Cerebellar nuclear complex (tissue), 1 donor: ENCODE measurements at regions not wholly inside any gene's neighbourhood (a gene's known extent, or its start where the extent isn't known, plus 50 kb on each side); places are given as distances from the start of the nearest gene placed in this dataset.

ENCODE experiments used
- DNase-seq, 2 experiments: peaks; one replicate each; lab custom pipeline; 2025; lab: John Stamatoyannopoulos, UW

- no peak for DNase-seq
Observed at GRCh38 chr11:92536883-92537282, 312.3 kb downstream of the FAT3 start.

GRCh38 chr11:92540096-92540495 lies 315.5 kb downstream of the FAT3 start:
- DNase-seq, result no peak

- no peak for DNase-seq
Observed at GRCh38 chr11:92545906-92546471, 321.4 kb downstream of the FAT3 start.

- DNase-seq, result no peak
Observed at GRCh38 chr11:92546603-92547002, 322.0 kb downstream of the FAT3 start.

- no peak for DNase-seq
Observed at GRCh38 chr11:92550411-92550810, 325.8 kb downstream of the FAT3 start.

GRCh38 chr11:92550871-92551270 lies 326.3 kb downstream of the FAT3 start:
- no peak for DNase-seq

GRCh38 chr11:92552942-92553341 lies 328.3 kb downstream of the FAT3 start:
- no peak for DNase-seq

- DNase-seq, result no peak
Observed at GRCh38 chr11:92554688-92555087, 330.1 kb downstream of the FAT3 start.

GRCh38 chr11:92556431-92556830 lies 331.8 kb downstream of the FAT3 start:
- no peak for DNase-seq

- DNase-seq, result no peak
Observed at GRCh38 chr11:92557879-92558278, 333.3 kb downstream of the FAT3 start.

- DNase-seq, result no peak
Observed at GRCh38 chr11:92558323-92558722, 333.7 kb downstream of the FAT3 start.

- no peak for DNase-seq
Observed at GRCh38 chr11:92569726-92570125, 345.1 kb downstream of the FAT3 start.

GRCh38 chr11:92572559-92572958 lies 347.9 kb downstream of the FAT3 start:
- DNase-seq, result no peak

GRCh38 chr11:92576315-92576714 lies 351.7 kb downstream of the FAT3 start:
- DNase-seq, result no peak

GRCh38 chr11:92580908-92581307 lies 356.3 kb downstream of the FAT3 start:
- DNase-seq, result no peak

- DNase-seq, result no peak
Observed at GRCh38 chr11:92588393-92588792, 363.8 kb downstream of the FAT3 start.

GRCh38 chr11:92589512-92589911 lies 364.9 kb downstream of the FAT3 start:
- no peak for DNase-seq

GRCh38 chr11:92591521-92591920 lies 366.9 kb downstream of the FAT3 start:
- no peak for DNase-seq

- no peak for DNase-seq
Observed at GRCh38 chr11:92594251-92594650, 369.6 kb downstream of the FAT3 start.

GRCh38 chr11:92595052-92595451 lies 370.4 kb downstream of the FAT3 start:
- no peak for DNase-seq

- DNase-seq, result no peak
Observed at GRCh38 chr11:92596596-92597317, 372.1 kb downstream of the FAT3 start.

GRCh38 chr11:92601048-92601447 lies 368.4 kb upstream of the MTNR1B start:
- DNase-seq, result no peak

GRCh38 chr11:92605667-92606066 lies 363.8 kb upstream of the MTNR1B start:
- DNase-seq, result no peak
